Panc1 (cell line): ENCODE measurements at regions not wholly inside any gene's neighbourhood (a gene's known extent, or its start where the extent isn't known, plus 50 kb on each side); places are given as distances from the start of the nearest gene placed in this dataset.

Experiments
- ATAC-seq: fragments of 200-7000 bp; cut with Tn5 transposase; 2 replicates; pipeline ENCODE4 v1.9.1; 2020; ENCODE audit warnings: mild to moderate bottlenecking, moderate library complexity
- BruUV-seq: library from RNA; stranded (reverse); fragments of 400-500 nt; replicated peaks from 2 replicates; lab custom pipeline; 2021; lab: Mats Ljungman, UMichigan
- CTCF ChIA-PET: fragments of 300-600 bp; sonication (Branson Sonifier 250); formaldehyde crosslinking; loops from one replicate; lab custom pipeline; 2022; ENCODE audit warnings: antibody characterized with exemption; lab: Charles Lee
- POLR2A ChIA-PET: fragments of 300-600 bp; sonication (Branson Sonifier 250); formaldehyde crosslinking; loops from one replicate; lab custom pipeline; 2022; ENCODE audit warnings: antibody characterized with exemption; lab: Charles Lee
- DNase-seq: peaks from one replicate; pipeline ENCODE4 v3.0.0-alpha.2; 2010; ENCODE audit warnings: low read depth, low spot score
- H3K27ac ChIP-seq: 2 replicates; pipeline ENCODE4 v1.5.1; 2011; ENCODE audit warnings: mild to moderate bottlenecking, low read length, inconsistent platforms
- H3K27me3 ChIP-seq: fragments of 200-500 bp; sonication (Bioruptor generic); 2 replicates; pipeline ENCODE4 v1.6.0; 2014; ENCODE audit warnings: low read length, inconsistent platforms; ENCODE audit not compliant: control insufficient read depth, insufficient read depth
- H3K36me3 ChIP-seq: fragments of 200-500 bp; sonication (Bioruptor generic); 2 replicates; pipeline ENCODE4 v1.5.1; 2014; ENCODE audit warnings: inconsistent platforms, mild to moderate bottlenecking, low read length, moderate library complexity; ENCODE audit not compliant: control insufficient read depth, insufficient read depth
- H3K4me1 ChIP-seq: 2 replicates; pipeline ENCODE4 v1.5.1; 2011; ENCODE audit warnings: inconsistent platforms, mild to moderate bottlenecking, low read length, moderate library complexity; ENCODE audit not compliant: control insufficient read depth, insufficient read depth
- H3K4me3 ChIP-seq, 2 experiments: 2 replicates each; pipeline ENCODE4 v1.5.1; 2011 to 2012; ENCODE audit warnings: low read depth in 2 of 2, low read length in 2 of 2, mild to moderate bottlenecking in 2 of 2, inconsistent platforms in 1 of 2, moderate library complexity in 1 of 2
- H3K9me3 ChIP-seq: fragments of 200-500 bp; sonication (Bioruptor generic); 2 replicates; pipeline ENCODE4 v1.5.1; 2014; ENCODE audit warnings: low read depth, mild to moderate bottlenecking, inconsistent platforms, low read length, moderate library complexity; ENCODE audit not compliant: control insufficient read depth, insufficient read depth
- CTCF ChIP-seq: fragments of 450-650 bp; IDR thresholded peaks from 2 replicates; pipeline ENCODE4 v1.5.1; 2017; ENCODE audit warnings: mild to moderate bottlenecking
- POLR2AphosphoS5 ChIP-seq: IDR thresholded peaks from 2 replicates; pipeline ENCODE4 v1.6.1; 2012; ENCODE audit warnings: mild to moderate bottlenecking, low read depth, low read length, moderate library complexity
- SIN3A ChIP-seq: IDR thresholded peaks from 2 replicates; pipeline ENCODE4 v1.6.1; 2012; ENCODE audit warnings: low read depth, mild to moderate bottlenecking, low read length, moderate library complexity, borderline replicate concordance; ENCODE audit not compliant: insufficient read depth
- TCF7L2 ChIP-seq: IDR thresholded peaks from 2 replicates; pipeline ENCODE4 v1.6.1; 2011; ENCODE audit warnings: mild to moderate bottlenecking, low read depth, low read length, inconsistent platforms
- in situ Hi-C: cut with HindIII; loops from 2 replicates; pipeline ENCODE4 v1.10.0; 2016; ENCODE audit warnings: low sequenced_read_pairs, low pct_unique_long_range_greater_than_20kb
- intact Hi-C: fragments of 100-400 bp; cut with micrococcal nuclease; formaldehyde crosslinking; loops from one replicate; pipeline ENCODE4 v1.10.0; 2022; ENCODE audit not compliant: unreplicated experiment
- TF ChIP-seq, protein P1 (sequence below), 2 experiments: IDR thresholded peaks; 2 replicates each; pipeline ENCODE4 v1.6.1; 2011 to 2012; ENCODE audit warnings: low read depth in 2 of 2, control low read depth in 1 of 2, low read length in 1 of 2, mild to moderate bottlenecking in 1 of 2, moderate library complexity in 1 of 2; ENCODE audit not compliant: insufficient read depth in 1 of 2

DNA sequence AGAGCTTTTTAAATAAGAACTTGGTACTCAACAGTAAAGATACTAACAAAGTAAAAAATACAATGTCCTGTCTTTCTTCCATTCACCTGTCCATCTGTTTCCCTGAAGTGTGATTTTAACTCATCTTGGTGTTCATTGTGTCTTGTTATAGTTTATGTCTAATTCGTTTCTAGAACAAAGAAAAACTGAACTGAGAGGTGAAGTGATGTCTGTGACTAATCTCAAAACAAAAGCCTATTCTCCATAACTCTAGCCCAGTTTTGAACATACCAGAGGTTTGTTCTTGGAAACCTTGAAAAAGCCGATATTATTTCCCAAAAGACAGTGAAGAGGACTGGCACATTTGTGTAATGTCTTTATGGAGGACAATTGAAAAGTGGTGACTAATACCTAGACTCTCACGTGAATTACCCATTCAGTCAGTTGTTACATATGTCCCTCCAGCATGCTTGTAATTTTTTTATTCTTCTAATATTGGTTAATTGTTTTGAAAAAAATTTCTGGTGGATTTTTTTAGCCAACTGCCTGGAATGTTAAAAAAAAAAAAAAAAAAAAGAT is 725.8 kb downstream of the SATB2 start:
- no peaks in the 10 kb centered on the region for H3K27me3 ChIP-seq
- in situ Hi-C loops, result no loop called here

GRCh38 chr2:198720266-198720665 is 737.5 kb downstream of the SATB2 start:
- ChIA-PET CTCF (no interaction called here), POLR2A (no interaction called here)
- Histone ChIP-seq H3K4me1 (no peaks in the 10 kb centered on the region), H3K9me3 (no peaks in the 10 kb centered on the region), H3K36me3 (no peaks in the 10 kb centered on the region; the same call in 1 of the 2 replicates), H3K27me3 (no peaks in the 10 kb centered on the region), H3K4me3 (no peak overlapping the region), H3K27ac (no peak overlapping the region)
- BruUV-seq, result no TSS peak
- in situ Hi-C loops (no loop called here), intact Hi-C loops (no loop called here)
- ATAC-seq, result no peak
- TF ChIP-seq POLR2AphosphoS5 (no peak), SIN3A (no peak), TCF7L2 (no peak), CTCF (no peak)
- TF ChIP-seq, protein P1, sequence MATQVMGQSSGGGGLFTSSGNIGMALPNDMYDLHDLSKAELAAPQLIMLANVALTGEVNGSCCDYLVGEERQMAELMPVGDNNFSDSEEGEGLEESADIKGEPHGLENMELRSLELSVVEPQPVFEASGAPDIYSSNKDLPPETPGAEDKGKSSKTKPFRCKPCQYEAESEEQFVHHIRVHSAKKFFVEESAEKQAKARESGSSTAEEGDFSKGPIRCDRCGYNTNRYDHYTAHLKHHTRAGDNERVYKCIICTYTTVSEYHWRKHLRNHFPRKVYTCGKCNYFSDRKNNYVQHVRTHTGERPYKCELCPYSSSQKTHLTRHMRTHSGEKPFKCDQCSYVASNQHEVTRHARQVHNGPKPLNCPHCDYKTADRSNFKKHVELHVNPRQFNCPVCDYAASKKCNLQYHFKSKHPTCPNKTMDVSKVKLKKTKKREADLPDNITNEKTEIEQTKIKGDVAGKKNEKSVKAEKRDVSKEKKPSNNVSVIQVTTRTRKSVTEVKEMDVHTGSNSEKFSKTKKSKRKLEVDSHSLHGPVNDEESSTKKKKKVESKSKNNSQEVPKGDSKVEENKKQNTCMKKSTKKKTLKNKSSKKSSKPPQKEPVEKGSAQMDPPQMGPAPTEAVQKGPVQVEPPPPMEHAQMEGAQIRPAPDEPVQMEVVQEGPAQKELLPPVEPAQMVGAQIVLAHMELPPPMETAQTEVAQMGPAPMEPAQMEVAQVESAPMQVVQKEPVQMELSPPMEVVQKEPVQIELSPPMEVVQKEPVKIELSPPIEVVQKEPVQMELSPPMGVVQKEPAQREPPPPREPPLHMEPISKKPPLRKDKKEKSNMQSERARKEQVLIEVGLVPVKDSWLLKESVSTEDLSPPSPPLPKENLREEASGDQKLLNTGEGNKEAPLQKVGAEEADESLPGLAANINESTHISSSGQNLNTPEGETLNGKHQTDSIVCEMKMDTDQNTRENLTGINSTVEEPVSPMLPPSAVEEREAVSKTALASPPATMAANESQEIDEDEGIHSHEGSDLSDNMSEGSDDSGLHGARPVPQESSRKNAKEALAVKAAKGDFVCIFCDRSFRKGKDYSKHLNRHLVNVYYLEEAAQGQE (IDR thresholded peaks at IDR 0.05; ENCODE audit: insufficient read depth in 1 of 2, low read depth in 2 of 2, low read length in 1 of 2), result no peak
- DNase-seq, result no peak

More for the DNA sequence above, 725.8 kb downstream of the SATB2 start:
- Histone ChIP-seq H3K4me1 (no peaks in the 10 kb centered on the region), H3K9me3 (no peaks in the 10 kb centered on the region), H3K27ac (no peak overlapping the region), H3K36me3 (no peaks in the 10 kb centered on the region), H3K4me3 (no peak overlapping the region)
- ChIA-PET POLR2A (no interaction called here), CTCF (no interaction called here)
- BruUV-seq, result no TSS peak
- ATAC-seq, result no peak
- DNase-seq, result no peak
- TF ChIP-seq TCF7L2 (no peak), CTCF (no peak), SIN3A (no peak), POLR2AphosphoS5 (no peak)
- TF ChIP-seq, protein P1 (IDR thresholded peaks at IDR 0.05; ENCODE audit: insufficient read depth in 1 of 2, low read depth in 2 of 2, low read length in 1 of 2), result no peak
- intact Hi-C loops, result no loop called here
